ENCODE measurements at regions not wholly inside any gene's neighbourhood (a gene's known extent, or its start where the extent isn't known, plus 50 kb on each side); places are given as distances from the start of the nearest gene placed in this dataset.

- TF ChIP-seq SIN3A (IDR thresholded peaks at IDR 0.05; ENCODE audit: low read depth): no peak
- TF ChIP-seq CTCF (IDR thresholded peaks at IDR 0.05 in 2 of 3, conservative IDR thresholded peaks at IDR 0.05 in 1 of 3; ENCODE audit: borderline replicate concordance in 1 of 3, insufficient read depth in 1 of 3, low read depth in 2 of 3, low read length in 2 of 3): no peak
- TF ChIP-seq FOSL1 (IDR thresholded peaks at IDR 0.05; ENCODE audit: low read depth): no peak
- no peak for TF ChIP-seq POLR2A (IDR thresholded peaks at IDR 0.05; ENCODE audit: borderline replicate concordance, extremely low read depth, insufficient read depth, insufficient read length)
- no peak for TF ChIP-seq ZFX (IDR thresholded peaks at IDR 0.05)
- TF ChIP-seq ELF1 (IDR thresholded peaks at IDR 0.05; ENCODE audit: borderline replicate concordance, low read depth): no peak
- no peak for TF ChIP-seq SRF (IDR thresholded peaks at IDR 0.05; ENCODE audit: low read depth)
- POLR2A ChIA-PET: no interaction called here
- no peak for ATAC-seq
- RAD21 ChIA-PET (ENCODE audit: low non-redundant PET in 1 of 2, low total read pairs in 2 of 2, uncharacterized antibody in 2 of 2, unreplicated experiment in 2 of 2): no interaction called here
- Histone ChIP-seq H3K27me3 (ENCODE audit: insufficient read depth, low read length) (peaks cover 27% of the 10 kb centered on the region), H3K9me3 (ENCODE audit: control insufficient read depth in 1 of 2, insufficient read depth in 1 of 2, low read depth in 1 of 2, low read length in 2 of 2) (no peaks in the 10 kb centered on the region), H3K79me2 (ENCODE audit: insufficient read depth, low read length) (no peaks in the 10 kb centered on the region), H3K4me3 (replicated peaks in 1 of 2; ENCODE audit: low read depth in 1 of 2, low read length in 2 of 2) (no peak overlapping the region), H3K4me2 (ENCODE audit: low read length) (no peak overlapping the region), H3K9ac (ENCODE audit: low read length) (no peak overlapping the region), H3K36me3 (ENCODE audit: control insufficient read depth in 1 of 2, insufficient read depth in 2 of 2, low read length in 2 of 2) (no peaks in the 10 kb centered on the region), H3K4me1 (ENCODE audit: control insufficient read depth in 1 of 2, insufficient read depth in 2 of 2, low read length in 2 of 2) (no peaks in the 10 kb centered on the region), H3K27ac (ENCODE audit: low read depth, low read length) (no peak overlapping the region), H3K9me2 (ENCODE audit: insufficient read depth) (no peaks in the 10 kb centered on the region), H4K20me1 (ENCODE audit: insufficient read depth) (no peaks in the 10 kb centered on the region), H2AFZ (ENCODE audit: low read depth, low read length, poor library complexity, severe bottlenecking) (no peak overlapping the region)
- intact Hi-C loops (cut with micrococcal nuclease): no loop called here
- DNase-seq (ENCODE audit: low read depth, low spot score): no peak
- BruUV-seq (replicated peaks): no TSS peak
- CTCF ChIA-PET: no interaction called here
Observed at GRCh38 chr9:1956958-1957357, 58.2 kb upstream of the SMARCA2 start.

GRCh38 chr9:1957856-1958255 is 57.3 kb upstream of the SMARCA2 start:
- Histone ChIP-seq H3K4me2 (ENCODE audit: low read length) (no peak overlapping the region), H3K36me3 (ENCODE audit: control insufficient read depth in 1 of 2, insufficient read depth in 2 of 2, low read length in 2 of 2) (no peaks in the 10 kb centered on the region), H3K79me2 (ENCODE audit: insufficient read depth, low read length) (no peaks in the 10 kb centered on the region), H3K27me3 (ENCODE audit: insufficient read depth, low read length) (peaks cover 18% of the 10 kb centered on the region), H4K20me1 (ENCODE audit: insufficient read depth) (no peaks in the 10 kb centered on the region), H2AFZ (ENCODE audit: low read depth, low read length, poor library complexity, severe bottlenecking) (no peak overlapping the region), H3K4me1 (ENCODE audit: control insufficient read depth in 1 of 2, insufficient read depth in 2 of 2, low read length in 2 of 2) (no peaks in the 10 kb centered on the region), H3K9ac (ENCODE audit: low read length) (no peak overlapping the region), H3K9me3 (ENCODE audit: control insufficient read depth in 1 of 2, insufficient read depth in 1 of 2, low read depth in 1 of 2, low read length in 2 of 2) (no peaks in the 10 kb centered on the region), H3K4me3 (replicated peaks in 1 of 2; ENCODE audit: low read depth in 1 of 2, low read length in 2 of 2) (no peak overlapping the region), H3K27ac (ENCODE audit: low read depth, low read length) (no peak overlapping the region), H3K9me2 (ENCODE audit: insufficient read depth) (no peaks in the 10 kb centered on the region)
- BruUV-seq (replicated peaks): no TSS peak
- intact Hi-C loops (cut with micrococcal nuclease): no loop called here
- CTCF ChIA-PET: no interaction called here
- POLR2A ChIA-PET: no interaction called here
- no peak for ATAC-seq
- TF ChIP-seq ZFX (IDR thresholded peaks at IDR 0.05) (no peak), JUND (IDR thresholded peaks at IDR 0.05) (no peak), POLR2A (IDR thresholded peaks at IDR 0.05; ENCODE audit: borderline replicate concordance, extremely low read depth, insufficient read depth, insufficient read length) (no peak)
- RAD21 ChIA-PET (ENCODE audit: low non-redundant PET in 1 of 2, low total read pairs in 2 of 2, uncharacterized antibody in 2 of 2, unreplicated experiment in 2 of 2): no interaction called here
- no peak for DNase-seq (ENCODE audit: low read depth, low spot score)

Measured in HCT116 (cell line).